H1 (cell line): ENCODE measurements at regions not wholly inside any gene's neighbourhood (a gene's known extent, or its start where the extent isn't known, plus 50 kb on each side); places are given as distances from the start of the nearest gene placed in this dataset.

Source experiments
- CTCF ChIA-PET: fragments of 300-600 bp; sonication (Branson Sonifier 250); formaldehyde crosslinking; loops from one replicate; lab custom pipeline; 2021; ENCODE audit not compliant: partially characterized antibody; lab: Charles Lee
- POLR2A ChIA-PET: fragments of 300-600 bp; sonication (Branson Sonifier 250); formaldehyde crosslinking; loops from one replicate; lab custom pipeline; 2021; ENCODE audit warnings: inconsistent platforms; ENCODE audit not compliant: partially characterized antibody; lab: Charles Lee
- DNase-seq, 2 experiments: peaks; one replicate each; pipeline versions ENCODE4 v3.0.0 to v3.0.0-alpha.2; 2010 to 2022; ENCODE audit warnings: low spot score in 2 of 2, low read depth in 1 of 2, mixed read lengths in 1 of 2
- FAIRE-seq: peaks from 2 replicates; lab custom pipeline; 2011; peaks lifted over from hg19 to GRCh38; lab: Jason Lieb, UNC
- H2AFZ ChIP-seq: 2 replicates; pipeline ENCODE4 v1.8.1; 2012; ENCODE audit warnings: low read length, inconsistent platforms
- H2AK5ac ChIP-seq: 2 replicates; pipeline ENCODE4 v1.6.1; 2013; ENCODE audit warnings: low read depth, low read length
- H2BK120ac ChIP-seq: replicated peaks from 2 replicates; pipeline ENCODE3; 2013; ENCODE audit warnings: low read depth, low read length, inconsistent platforms
- H2BK12ac ChIP-seq: 2 replicates; pipeline ENCODE4 v1.6.1; 2013; ENCODE audit warnings: low read depth, low read length
- H2BK15ac ChIP-seq: 2 replicates; pipeline ENCODE4 v1.6.1; 2013; ENCODE audit warnings: low read length
- H2BK20ac ChIP-seq: 2 replicates; pipeline ENCODE4 v1.6.1; 2013; ENCODE audit warnings: low read length
- H2BK5ac ChIP-seq: 2 replicates; pipeline ENCODE4 v1.6.1; 2013; ENCODE audit warnings: low read depth, low read length
- H3K14ac ChIP-seq: 2 replicates; pipeline ENCODE4 v1.6.1; 2013; ENCODE audit warnings: inconsistent platforms; ENCODE audit not compliant: insufficient read length
- H3K18ac ChIP-seq: 2 replicates; pipeline ENCODE4 v1.6.1; 2013; ENCODE audit warnings: low read length; ENCODE audit errors: extremely low read depth
- H3K23ac ChIP-seq: 2 replicates; pipeline ENCODE4 v1.6.1; 2013; ENCODE audit warnings: inconsistent platforms; ENCODE audit not compliant: insufficient read length
- H3K23me2 ChIP-seq: 2 replicates; pipeline ENCODE4 v1.6.1; 2013; ENCODE audit warnings: low read depth, low read length
- H3K27ac ChIP-seq: 2 replicates; pipeline ENCODE4 v1.6.1; 2011; ENCODE audit warnings: low read depth, low read length, inconsistent platforms
- H3K27me3 ChIP-seq, 4 experiments: replicated peaks in 1 of 4; 1 replicate in 1 of 4; 2 replicates in 3 of 4; pipeline versions ENCODE4 v1.6.1 to v1.8.1; 2011 to 2013; ENCODE audit warnings: low read length in 3 of 4, mild to moderate bottlenecking in 3 of 4, inconsistent platforms in 2 of 4, mixed read lengths in 2 of 4, moderate library complexity in 1 of 4; ENCODE audit not compliant: control insufficient read depth in 3 of 4, insufficient read depth in 3 of 4; ENCODE audit errors: extremely low read depth in 1 of 4
- H3K36me3 ChIP-seq, 4 experiments: 2 replicates each; pipeline versions ENCODE4 v1.6.1 to v1.8.1; 2011 to 2013; ENCODE audit warnings: mild to moderate bottlenecking in 4 of 4, low read length in 3 of 4, moderate library complexity in 2 of 4, control low read depth in 1 of 4, inconsistent platforms in 1 of 4; ENCODE audit not compliant: insufficient read depth in 4 of 4, control insufficient read depth in 2 of 4
- H3K4ac ChIP-seq: replicated peaks from 2 replicates; pipeline ENCODE3; 2013; ENCODE audit warnings: low read length, low read depth, mixed read lengths, inconsistent platforms; ENCODE audit not compliant: insufficient read length
- H3K4me1 ChIP-seq, 4 experiments: replicated peaks in 1 of 4; 1 replicate in 1 of 4; 2 replicates in 3 of 4; pipeline versions ENCODE4 v1.6.1 to v1.8.1; 2011 to 2013; ENCODE audit warnings: low read length in 3 of 4, inconsistent platforms in 2 of 4, mixed read lengths in 1 of 4; ENCODE audit not compliant: insufficient read depth in 4 of 4, control insufficient read depth in 3 of 4
- H3K4me2 ChIP-seq, 2 experiments: 2 replicates each; pipeline versions ENCODE4 v1.6.1 to v1.8.1; 2011 to 2013; ENCODE audit warnings: low read depth in 2 of 2, low read length in 2 of 2, control low read depth in 1 of 2, inconsistent platforms in 1 of 2, mild to moderate bottlenecking in 1 of 2; ENCODE audit not compliant: insufficient read depth in 1 of 2
- H3K4me3 ChIP-seq, 4 experiments: fragments of 200-600, 300-600 bp in 1 of 4; sonication (generic), shearing (Covaris generic), sonication (Bioruptor Twin) in 1 of 4; 2 replicates each; pipeline versions ENCODE4 v1.5.1 to v1.8.1; 2011 to 2016; ENCODE audit warnings: low read length in 4 of 4, low read depth in 3 of 4, control low read depth in 2 of 4, inconsistent platforms in 2 of 4, mild to moderate bottlenecking in 2 of 4, mixed read lengths in 1 of 4, moderate library complexity in 1 of 4; ENCODE audit not compliant: insufficient read depth in 2 of 4; ENCODE audit errors: extremely low read depth in 1 of 4
- H3K56ac ChIP-seq: replicated peaks from 2 replicates; pipeline ENCODE3; 2013; ENCODE audit warnings: low read depth, mild to moderate bottlenecking, mixed read lengths, low read length, inconsistent platforms; ENCODE audit not compliant: insufficient read length
- H3K79me1 ChIP-seq: 2 replicates; pipeline ENCODE4 v1.6.1; 2013; ENCODE audit warnings: low read depth, low read length, control low read depth
- H3K79me2 ChIP-seq, 2 experiments: 2 replicates each; pipeline versions ENCODE4 v1.6.1 to v1.8.1; 2012 to 2013; ENCODE audit warnings: low read length in 2 of 2, mild to moderate bottlenecking in 2 of 2, inconsistent platforms in 1 of 2; ENCODE audit not compliant: insufficient read depth in 2 of 2, control insufficient read depth in 1 of 2
- H3K9ac ChIP-seq, 4 experiments: replicated peaks in 1 of 4; 1 replicate in 1 of 4; 2 replicates in 3 of 4; pipeline versions ENCODE4 v1.6.1 to v1.8.1; 2011 to 2013; ENCODE audit warnings: low read depth in 3 of 4, low read length in 3 of 4, control low read depth in 2 of 4, mild to moderate bottlenecking in 2 of 4, moderate library complexity in 2 of 4, inconsistent platforms in 1 of 4; ENCODE audit errors: extremely low read depth in 1 of 4
- H3K9me3 ChIP-seq, 2 experiments: 2 replicates each; pipeline versions ENCODE4 v1.6.1 to v1.8.1; 2012 to 2013; ENCODE audit warnings: mild to moderate bottlenecking in 2 of 2, moderate library complexity in 2 of 2, control low read depth in 1 of 2, inconsistent platforms in 1 of 2, low read depth in 1 of 2, low read length in 1 of 2, mixed read lengths in 1 of 2; ENCODE audit not compliant: insufficient read depth in 2 of 2
- H4K20me1 ChIP-seq, 2 experiments: replicated peaks in 1 of 2; 2 replicates each; pipeline versions ENCODE3 to v1.8.1; 2011 to 2013; ENCODE audit warnings: inconsistent platforms in 2 of 2, low read length in 2 of 2, mild to moderate bottlenecking in 1 of 2; ENCODE audit not compliant: insufficient read depth in 2 of 2, control insufficient read depth in 1 of 2
- H4K5ac ChIP-seq: 2 replicates; pipeline ENCODE4 v1.6.1; 2013; ENCODE audit warnings: low read length, low read depth, mixed read lengths, inconsistent platforms; ENCODE audit not compliant: insufficient read length
- H4K8ac ChIP-seq: 2 replicates; pipeline ENCODE4 v1.8.0; 2013; ENCODE audit warnings: mild to moderate bottlenecking, moderate library complexity, low read length, inconsistent platforms; ENCODE audit not compliant: insufficient read depth; ENCODE audit errors: extremely low read depth
- H4K91ac ChIP-seq: replicated peaks from 2 replicates; pipeline ENCODE3; 2013; ENCODE audit warnings: low read length, mixed read lengths, inconsistent platforms; ENCODE audit not compliant: insufficient read length
- BCL11A ChIP-seq, 2 experiments: IDR thresholded peaks; one replicate each; pipeline ENCODE4 v1.6.1; 2011; ENCODE audit warnings: low read depth in 2 of 2, low read length in 2 of 2, mild to moderate bottlenecking in 2 of 2
- CBX8 ChIP-seq: fragments of 300-800, 300-1000 bp; sonication (generic); IDR thresholded peaks from 2 replicates; pipeline ENCODE4 v1.7.1; 2016; ENCODE audit warnings: low read depth, low read length, borderline replicate concordance
- CEBPB ChIP-seq: IDR thresholded peaks from 2 replicates; pipeline ENCODE4 v1.6.1; 2012; ENCODE audit warnings: low read depth, low read length
- CHD1 ChIP-seq: IDR thresholded peaks from 2 replicates; pipeline ENCODE4 v1.6.1; 2012; ENCODE audit warnings: low read depth, low read length, improper control_type of control experiment
- CREB1 ChIP-seq: IDR thresholded peaks from 2 replicates; pipeline ENCODE4 v1.6.1; 2012; ENCODE audit warnings: inconsistent platforms
- EGR1 ChIP-seq: IDR thresholded peaks from 2 replicates; pipeline ENCODE4 v1.6.1; 2011; ENCODE audit warnings: low read depth, low read length, borderline replicate concordance
- HDAC6 ChIP-seq: IDR thresholded peaks from one replicate; pipeline ENCODE4 v1.7.1; 2012; ENCODE audit warnings: low read depth, mild to moderate bottlenecking, inconsistent platforms, low read length, moderate library complexity
- KDM5A ChIP-seq: fragments of 200-600 bp; IDR thresholded peaks from 2 replicates; pipeline ENCODE4 v1.7.1; 2012; ENCODE audit warnings: mild to moderate bottlenecking, low read length, inconsistent platforms, mixed read lengths
- POLR2A ChIP-seq, 2 experiments: IDR thresholded peaks; 1 replicate in 1 of 2; 2 replicates in 1 of 2; pipeline ENCODE4 v1.6.1; 2011; ENCODE audit warnings: low read depth in 2 of 2, low read length in 2 of 2, mild to moderate bottlenecking in 2 of 2; ENCODE audit errors: control extremely low read depth in 1 of 2
- SIN3A ChIP-seq, 2 experiments: IDR thresholded peaks in 1 of 2; conservative IDR thresholded peaks in 1 of 2; 2 replicates each; pipeline ENCODE4 v1.6.1; 2011 to 2012; ENCODE audit warnings: low read length in 2 of 2, improper control_type of control experiment in 1 of 2, low read depth in 1 of 2, mild to moderate bottlenecking in 1 of 2
- SP4 ChIP-seq: IDR thresholded peaks from 2 replicates; pipeline ENCODE4 v1.6.1; 2012; ENCODE audit warnings: low read length, inconsistent platforms
- TAF7 ChIP-seq: optimal IDR thresholded peaks from 2 replicates; pipeline ENCODE3; 2011; ENCODE audit warnings: low read depth, mild to moderate bottlenecking, inconsistent platforms, low read length, moderate library complexity, borderline replicate concordance
- TF ChIP-seq, protein P1 (sequence below), 3 experiments: IDR thresholded peaks; 1 replicate in 2 of 3; 2 replicates in 1 of 3; pipeline versions ENCODE4 v1.5.1 to v1.6.1; 2011; ENCODE audit warnings: low read length in 3 of 3, mild to moderate bottlenecking in 3 of 3, inconsistent platforms in 2 of 3, low read depth in 1 of 3, moderate library complexity in 1 of 3; ENCODE audit not compliant: insufficient read depth in 1 of 3; ENCODE audit errors: control extremely low read depth in 1 of 3
- TF ChIP-seq, protein P2 (sequence below): IDR thresholded peaks from 2 replicates; pipeline ENCODE4 v1.6.1; 2012; ENCODE audit warnings: inconsistent platforms

DNA sequence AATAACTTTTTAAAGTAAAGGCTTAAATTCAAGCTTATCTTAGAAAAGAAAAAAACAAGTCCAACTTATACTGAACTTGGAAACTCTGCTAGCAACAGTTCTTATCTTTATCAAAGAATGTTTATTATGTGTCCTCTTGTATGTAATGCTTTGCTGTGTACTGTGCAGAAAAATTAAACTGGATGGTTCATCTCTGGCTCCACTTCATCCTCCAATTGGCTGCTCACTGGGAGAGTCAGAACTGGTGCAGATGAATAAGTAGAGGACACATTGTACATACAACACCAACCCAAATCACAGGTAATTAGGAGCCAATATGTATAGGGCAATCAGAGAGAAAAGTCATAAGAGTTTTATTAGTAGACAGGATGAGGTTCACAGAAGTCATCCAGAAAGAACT is 123.6 kb upstream of the NAP1L1 start:
- Histone ChIP-seq H3K4ac (no peak overlapping the region), H3K79me1 (no peaks in the 10 kb centered on the region), H4K91ac (no peak overlapping the region), H3K14ac (no peak overlapping the region), H3K4me3 (no peak overlapping the region), H2AK5ac (no peak overlapping the region), H3K79me2 (no peaks in the 10 kb centered on the region), H3K27ac (no peak overlapping the region), H3K36me3 (no peaks in the 10 kb centered on the region), H3K9ac (no peak overlapping the region), H2BK12ac (no peak overlapping the region), H4K5ac (no peak overlapping the region), H3K9me3 (peaks cover 0 to under 1% of the 10 kb centered on the region in 2 experiments; a peak in 1 of 4 replicates), H3K18ac (no peak overlapping the region), H4K20me1 (no peaks in the 10 kb centered on the region), H3K23ac (no peak overlapping the region), H3K27me3 (no peaks in the 10 kb centered on the region), H3K23me2 (no peaks in the 10 kb centered on the region), H3K4me1 (no peaks in the 10 kb centered on the region), H2AFZ (no peak overlapping the region), H2BK15ac (no peak overlapping the region), H2BK120ac (no peak overlapping the region), H2BK5ac (no peak overlapping the region), H4K8ac (no peak overlapping the region), H2BK20ac (no peak overlapping the region), H3K56ac (no peak overlapping the region), H3K4me2 (no peak overlapping the region)
- DNase-seq (no peak), FAIRE-seq (no peak)
- ChIA-PET POLR2A (no interaction called here), CTCF (interaction anchor here (1.1 to 2.2 kb wide), 4 partner anchors 28 to 378 kb away, joined by 3 to 6 read pairs (median 3); no protein-coding TSS in a partner anchor)
- TF ChIP-seq KDM5A (no peak), CBX8 (no peak), TAF7 (no peak), CHD1 (no peak), CEBPB (no peak), POLR2A (IDR thresholded peaks at IDR 0.05; ENCODE audit: control extremely low read depth in 1 of 2, low read depth in 2 of 2, low read length in 2 of 2) (no peak), EGR1 (no peak), CREB1 (no peak), SP4 (no peak), SIN3A (conservative IDR thresholded peaks at IDR 0.05 in 1 of 2, IDR thresholded peaks at IDR 0.05 in 1 of 2; ENCODE audit: low read depth in 1 of 2, low read length in 2 of 2) (no peak), HDAC6 (no peak), BCL11A (IDR thresholded peaks at IDR 0.05; ENCODE audit: low read depth in 2 of 2, low read length in 2 of 2) (no peak)
- TF ChIP-seq, protein P1, sequence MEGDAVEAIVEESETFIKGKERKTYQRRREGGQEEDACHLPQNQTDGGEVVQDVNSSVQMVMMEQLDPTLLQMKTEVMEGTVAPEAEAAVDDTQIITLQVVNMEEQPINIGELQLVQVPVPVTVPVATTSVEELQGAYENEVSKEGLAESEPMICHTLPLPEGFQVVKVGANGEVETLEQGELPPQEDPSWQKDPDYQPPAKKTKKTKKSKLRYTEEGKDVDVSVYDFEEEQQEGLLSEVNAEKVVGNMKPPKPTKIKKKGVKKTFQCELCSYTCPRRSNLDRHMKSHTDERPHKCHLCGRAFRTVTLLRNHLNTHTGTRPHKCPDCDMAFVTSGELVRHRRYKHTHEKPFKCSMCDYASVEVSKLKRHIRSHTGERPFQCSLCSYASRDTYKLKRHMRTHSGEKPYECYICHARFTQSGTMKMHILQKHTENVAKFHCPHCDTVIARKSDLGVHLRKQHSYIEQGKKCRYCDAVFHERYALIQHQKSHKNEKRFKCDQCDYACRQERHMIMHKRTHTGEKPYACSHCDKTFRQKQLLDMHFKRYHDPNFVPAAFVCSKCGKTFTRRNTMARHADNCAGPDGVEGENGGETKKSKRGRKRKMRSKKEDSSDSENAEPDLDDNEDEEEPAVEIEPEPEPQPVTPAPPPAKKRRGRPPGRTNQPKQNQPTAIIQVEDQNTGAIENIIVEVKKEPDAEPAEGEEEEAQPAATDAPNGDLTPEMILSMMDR (IDR thresholded peaks at IDR 0.05; ENCODE audit: control extremely low read depth in 1 of 3, insufficient read depth in 1 of 3, low read depth in 1 of 3, low read length in 3 of 3): no peak
- TF ChIP-seq, protein P2, sequence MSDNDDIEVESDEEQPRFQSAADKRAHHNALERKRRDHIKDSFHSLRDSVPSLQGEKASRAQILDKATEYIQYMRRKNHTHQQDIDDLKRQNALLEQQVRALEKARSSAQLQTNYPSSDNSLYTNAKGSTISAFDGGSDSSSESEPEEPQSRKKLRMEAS: no peak
